ENCODE measurements at regions not wholly inside any gene's neighbourhood (a gene's known extent, or its start where the extent isn't known, plus 50 kb on each side); places are given as distances from the start of the nearest gene placed in this dataset.

DNA sequence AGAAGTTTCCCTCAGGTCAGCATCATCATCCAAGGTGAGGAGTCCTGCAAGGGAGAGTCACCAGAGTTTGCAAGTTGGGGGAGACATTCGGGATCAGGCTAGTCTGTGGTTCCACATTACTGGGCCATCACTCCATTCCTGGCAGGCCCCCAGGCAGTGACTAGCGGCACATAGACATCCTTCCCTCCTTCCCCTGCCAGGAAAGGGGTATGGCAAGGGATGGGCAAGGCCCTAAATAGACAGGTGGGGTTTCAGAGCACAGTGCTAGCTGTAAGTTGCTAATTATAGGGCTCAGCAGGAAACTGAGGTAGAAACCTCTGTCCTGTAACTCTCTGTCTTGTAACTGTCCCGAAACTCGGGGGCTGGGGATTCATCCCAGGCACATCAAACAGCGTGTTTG, 215.2 kb upstream of the ROPN1 start (continued):
- no peak for TF ChIP-seq SIN3A (conservative IDR thresholded peaks at IDR 0.05 in 1 of 2, IDR thresholded peaks at IDR 0.05 in 1 of 2; ENCODE audit: low read depth in 1 of 2, low read length in 2 of 2)
- TF ChIP-seq JUN (IDR thresholded peaks at IDR 0.05; ENCODE audit: low read depth, low read length), result no peak
- no peak for TF ChIP-seq MAFK (IDR thresholded peaks at IDR 0.05; ENCODE audit: low read depth, low read length)
- no peak for TF ChIP-seq RNF2 (IDR thresholded peaks at IDR 0.05; ENCODE audit: borderline replicate concordance, low read depth, low read length, missing control alignments, poor library complexity, severe bottlenecking)
- TF ChIP-seq SAP30 (IDR thresholded peaks at IDR 0.05; ENCODE audit: insufficient read depth, insufficient replicate concordance, low read length), result no peak
- TF ChIP-seq SIX5 (IDR thresholded peaks at IDR 0.05; ENCODE audit: low read depth, low read length), result no peak
- no peak for TF ChIP-seq ZNF274 (IDR thresholded peaks at IDR 0.05; ENCODE audit: borderline replicate concordance, extremely low read depth, low read length)
- no peak for TF ChIP-seq TAF1 (IDR thresholded peaks at IDR 0.05; ENCODE audit: low read depth, low read length)
- no peak for TF ChIP-seq FOSL1 (IDR thresholded peaks at IDR 0.05; ENCODE audit: insufficient read depth, low read depth, low read length)
